ENCODE measurements at regions not wholly inside any gene's neighbourhood (a gene's known extent, or its start where the extent isn't known, plus 50 kb on each side); places are given as distances from the start of the nearest gene placed in this dataset.
A peak's percentile ranks its signal among the peaks of the same experiment; 100 is the strongest.

- no peak for DNase-seq (ENCODE audit: low read depth)
- in situ Hi-C loops (cut with HindIII; ENCODE audit: low pct_unique_long_range_greater_than_20kb, low sequenced_read_pairs), result no loop called here
These were observed 242.9 kb downstream of the HRH4 start for GRCh38 chr18:24703316-24703715.

- no peak for DNase-seq (ENCODE audit: low read depth)
These were observed 244.7 kb downstream of the HRH4 start for GRCh38 chr18:24704946-24705630.

GRCh38 chr18:24710474-24710873 lies 250.0 kb downstream of the HRH4 start:
- in situ Hi-C loops (cut with HindIII; ENCODE audit: low pct_unique_long_range_greater_than_20kb, low sequenced_read_pairs), result no loop called here
- no peak for DNase-seq (ENCODE audit: low read depth)

More at GRCh38 chr18:24704946-24705630, 244.7 kb downstream of the HRH4 start:
- in situ Hi-C loops (cut with HindIII; ENCODE audit: low pct_unique_long_range_greater_than_20kb, low sequenced_read_pairs), result no loop called here

GRCh38 chr18:24719791-24720190 lies 259.4 kb downstream of the HRH4 start:
- in situ Hi-C loops (cut with HindIII; ENCODE audit: low pct_unique_long_range_greater_than_20kb, low sequenced_read_pairs), result no loop called here
- no peak for DNase-seq (ENCODE audit: low read depth)

GRCh38 chr18:24721388-24721787 lies 261.0 kb downstream of the HRH4 start:
- no peak for DNase-seq (ENCODE audit: low read depth)
- in situ Hi-C loops (cut with HindIII; ENCODE audit: low pct_unique_long_range_greater_than_20kb, low sequenced_read_pairs), result no loop called here

GRCh38 chr18:24725644-24726415 lies 265.4 kb downstream of the HRH4 start:
- in situ Hi-C loops (cut with HindIII; ENCODE audit: low pct_unique_long_range_greater_than_20kb, low sequenced_read_pairs), result no loop called here
- no peak for DNase-seq (ENCODE audit: low read depth)

GRCh38 chr18:24726727-24727492 lies 266.5 kb downstream of the HRH4 start:
- DNase-seq (ENCODE audit: low read depth), result peak; percentile 35
- in situ Hi-C loops (cut with HindIII; ENCODE audit: low pct_unique_long_range_greater_than_20kb, low sequenced_read_pairs), result no loop called here

GRCh38 chr18:24727685-24728084 lies 267.2 kb downstream of the HRH4 start:
- in situ Hi-C loops (cut with HindIII; ENCODE audit: low pct_unique_long_range_greater_than_20kb, low sequenced_read_pairs), result no loop called here
- DNase-seq (ENCODE audit: low read depth), result no peak

- in situ Hi-C loops (cut with HindIII; ENCODE audit: low pct_unique_long_range_greater_than_20kb, low sequenced_read_pairs), result no loop called here
- DNase-seq (ENCODE audit: low read depth), result no peak
These were observed 270.7 kb downstream of the HRH4 start for GRCh38 chr18:24731158-24731557.

GRCh38 chr18:24731981-24732380 lies 271.5 kb downstream of the HRH4 start:
- in situ Hi-C loops (cut with HindIII; ENCODE audit: low pct_unique_long_range_greater_than_20kb, low sequenced_read_pairs), result no loop called here

GRCh38 chr18:24734058-24734457 lies 273.6 kb downstream of the HRH4 start:
- in situ Hi-C loops (cut with HindIII; ENCODE audit: low pct_unique_long_range_greater_than_20kb, low sequenced_read_pairs), result no loop called here
- DNase-seq (ENCODE audit: low read depth), result no peak

More at GRCh38 chr18:24731981-24732380, 271.5 kb downstream of the HRH4 start:
- DNase-seq (ENCODE audit: low read depth), result no peak

GRCh38 chr18:24735624-24736231 lies 275.3 kb downstream of the HRH4 start:
- in situ Hi-C loops (cut with HindIII; ENCODE audit: low pct_unique_long_range_greater_than_20kb, low sequenced_read_pairs), result no loop called here
- DNase-seq (ENCODE audit: low read depth), result no peak

GRCh38 chr18:24736662-24737330 lies 276.4 kb downstream of the HRH4 start:
- DNase-seq (ENCODE audit: low read depth), result no peak
- in situ Hi-C loops (cut with HindIII; ENCODE audit: low pct_unique_long_range_greater_than_20kb, low sequenced_read_pairs), result no loop called here

- in situ Hi-C loops (cut with HindIII; ENCODE audit: low pct_unique_long_range_greater_than_20kb, low sequenced_read_pairs), result no loop called here
- DNase-seq (ENCODE audit: low read depth), result no peak
These were observed 280.4 kb downstream of the HRH4 start for GRCh38 chr18:24740829-24741228.

- no peak for DNase-seq (ENCODE audit: low read depth)
- in situ Hi-C loops (cut with HindIII; ENCODE audit: low pct_unique_long_range_greater_than_20kb, low sequenced_read_pairs), result no loop called here
These were observed 280.9 kb downstream of the HRH4 start for GRCh38 chr18:24741321-24741720.

GRCh38 chr18:24741965-24742724 lies 281.7 kb downstream of the HRH4 start:
- DNase-seq (ENCODE audit: low read depth), result no peak
- in situ Hi-C loops (cut with HindIII; ENCODE audit: low pct_unique_long_range_greater_than_20kb, low sequenced_read_pairs), result no loop called here

GRCh38 chr18:24754583-24755253 lies 294.3 kb downstream of the HRH4 start:
- in situ Hi-C loops (cut with HindIII; ENCODE audit: low pct_unique_long_range_greater_than_20kb, low sequenced_read_pairs), result no loop called here
- no peak for DNase-seq (ENCODE audit: low read depth)
